GM18861 (cell line): ENCODE measurements at regions not wholly inside any gene's neighbourhood (a gene's known extent, or its start where the extent isn't known, plus 50 kb on each side); places are given as distances from the start of the nearest gene placed in this dataset.
A peak's percentile ranks its signal among the peaks of the same experiment; 100 is the strongest.

Experiments
- ATAC-seq: cut with Tn5 transposase; IDR thresholded peaks from one replicate; pipeline ENCODE4 v1.9.1; 2021; ENCODE audit not compliant: unreplicated experiment

DNA sequence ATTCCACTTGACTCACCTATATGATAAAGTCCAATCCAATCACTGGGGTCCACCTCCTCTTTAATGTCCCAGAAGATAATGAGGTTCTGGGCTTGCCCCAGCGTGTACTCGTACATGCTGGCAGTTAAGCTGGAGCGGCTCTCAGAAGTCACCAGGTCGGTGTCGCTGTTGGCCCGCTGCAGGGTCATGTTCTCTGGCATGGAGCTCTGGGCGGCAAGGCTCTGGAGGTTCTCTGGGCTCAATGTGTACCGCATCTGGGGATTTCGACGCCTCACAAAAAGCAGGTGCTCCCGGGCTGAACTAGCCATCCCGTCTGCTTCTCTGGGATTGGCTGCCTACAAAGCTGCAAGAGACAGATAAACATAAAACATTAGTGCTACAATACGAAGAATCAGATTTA is 206.4 kb upstream of the CCDC150 start:
- no peak for ATAC-seq

DNA sequence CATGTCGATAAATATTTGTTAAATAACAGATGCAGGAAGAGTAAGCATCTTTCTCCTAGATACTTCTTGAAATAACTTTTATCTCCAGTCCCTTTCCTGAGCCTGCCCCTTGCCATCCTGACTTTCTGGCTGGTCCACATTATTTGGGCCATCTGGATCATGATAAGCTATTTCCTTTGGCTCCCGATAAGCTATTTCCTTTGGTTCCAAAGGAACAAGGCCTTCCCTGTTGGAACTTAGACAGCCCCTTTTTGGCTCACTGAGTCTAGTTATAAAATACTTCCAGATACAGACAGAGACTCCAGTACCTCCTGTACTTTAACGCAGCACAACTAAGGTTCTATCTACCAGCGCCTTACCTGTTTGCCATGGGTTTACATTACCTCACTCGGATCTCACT is 205.3 kb upstream of the CCDC150 start:
- no peak for ATAC-seq

DNA sequence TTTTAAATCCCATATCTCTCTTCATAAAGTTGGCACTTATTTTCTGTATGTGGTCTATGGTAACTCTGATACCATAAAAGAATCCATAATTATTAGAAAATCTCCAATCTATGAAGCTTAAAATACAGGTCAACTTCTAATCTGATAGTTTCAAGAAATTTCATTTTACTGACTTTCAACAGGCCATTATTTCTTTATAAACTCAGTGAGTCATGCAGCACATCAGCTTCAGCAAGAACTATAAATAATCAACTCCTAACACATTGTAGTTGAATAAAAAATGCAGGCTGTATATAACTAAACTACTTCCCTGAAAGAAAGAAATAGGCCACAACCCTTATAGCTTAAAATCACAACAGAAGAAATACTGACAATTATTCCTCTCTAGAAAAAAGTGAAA is 204.3 kb upstream of the CCDC150 start:
- ATAC-seq, result no peak

DNA sequence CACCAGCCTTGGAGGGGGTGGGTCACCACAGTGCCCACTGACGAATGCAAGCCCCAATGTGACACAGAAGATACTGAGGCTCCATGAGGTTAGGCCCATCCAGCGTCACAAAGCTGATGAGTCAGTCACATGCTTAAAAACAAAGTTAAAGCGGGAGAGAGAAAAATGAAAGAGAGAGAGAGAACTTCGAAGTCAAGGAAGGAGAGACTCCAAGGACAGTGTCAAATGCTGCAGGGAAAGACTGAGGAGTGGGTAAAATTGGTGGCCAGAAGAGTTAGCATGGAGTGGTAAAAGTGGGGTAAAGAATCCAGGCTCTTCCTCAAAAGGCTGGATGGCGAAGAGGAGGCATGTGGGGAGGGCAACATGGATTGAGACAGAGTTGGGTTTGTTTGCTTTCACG is 201.9 kb upstream of the CCDC150 start:
- ATAC-seq, result no peak

DNA sequence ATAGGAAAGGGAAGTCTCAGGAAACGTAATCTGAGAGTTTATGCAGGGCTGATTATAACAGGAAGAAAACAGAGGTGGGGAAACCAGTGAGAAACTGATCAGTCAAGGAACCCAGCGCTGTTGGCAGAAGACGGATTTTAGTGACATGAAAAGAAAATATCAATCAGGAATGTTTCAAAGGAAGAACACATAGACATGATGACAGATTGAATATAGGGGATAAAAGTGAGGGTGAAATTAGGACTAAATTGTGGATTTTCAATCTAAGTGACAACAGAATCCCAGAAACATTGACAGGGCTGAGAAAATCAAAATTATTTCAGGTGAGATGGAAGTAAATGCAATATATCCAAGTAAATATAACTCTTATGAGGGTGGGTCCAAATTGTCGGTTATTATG is 199.8 kb upstream of the CCDC150 start:
- no peak for ATAC-seq

DNA sequence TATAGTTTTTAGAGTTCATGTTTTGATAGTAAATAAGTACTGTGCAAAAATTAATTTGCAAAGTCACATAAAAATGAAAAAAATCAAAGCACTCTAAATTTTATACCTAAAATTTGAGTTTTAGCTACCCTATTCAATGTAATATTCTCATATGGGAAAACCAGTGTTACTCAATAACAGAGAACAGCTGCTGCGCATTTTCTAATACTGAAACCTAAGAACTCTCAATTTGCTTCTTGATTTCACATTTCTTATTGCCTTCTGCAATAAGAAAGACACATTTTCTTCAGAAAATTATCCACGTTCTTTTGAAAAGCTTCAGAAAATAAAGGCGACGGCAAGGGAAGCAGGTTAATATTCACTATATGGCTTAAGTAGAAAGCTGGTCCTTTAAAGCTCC is 199.1 kb upstream of the CCDC150 start:
- ATAC-seq, result no peak

DNA sequence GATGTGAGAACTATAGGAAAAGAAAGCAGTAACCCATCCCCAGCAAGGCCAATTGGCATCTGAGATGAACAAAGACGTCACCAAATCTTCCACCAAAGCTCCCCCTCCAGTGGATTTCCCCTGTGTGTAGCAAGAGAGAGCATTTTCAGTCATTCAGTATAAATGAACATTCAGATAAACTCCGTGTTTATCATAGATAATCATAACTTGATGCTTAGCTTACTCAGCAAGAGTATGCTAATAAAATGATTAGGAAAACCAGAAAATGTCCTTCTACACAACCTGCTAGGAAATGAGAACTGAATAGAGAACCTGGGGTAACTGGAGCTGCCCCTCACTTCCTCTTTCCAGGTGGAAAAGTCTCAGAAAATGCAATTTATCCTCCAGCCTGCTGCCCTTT is 198.0 kb upstream of the CCDC150 start:
- peak; percentile 61 for ATAC-seq

DNA sequence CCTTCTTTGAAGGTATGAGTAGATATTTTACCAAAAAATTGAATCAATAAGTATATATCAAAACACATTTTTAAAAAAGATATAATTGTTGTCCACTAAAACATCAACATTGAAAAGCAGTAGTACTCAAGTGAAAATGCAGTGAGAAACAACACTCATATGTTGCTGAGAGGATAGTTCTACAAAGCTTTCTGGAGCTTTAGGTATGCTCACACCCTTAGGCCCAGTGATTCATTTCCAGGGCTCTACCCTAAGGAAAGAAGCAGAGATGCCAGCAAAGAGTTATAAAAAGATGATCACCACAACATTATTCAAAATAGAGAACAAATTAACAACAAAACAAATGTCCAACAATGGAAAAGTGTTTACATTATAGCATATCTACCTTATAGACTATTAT is 197.3 kb upstream of the CCDC150 start:
- no peak for ATAC-seq

DNA sequence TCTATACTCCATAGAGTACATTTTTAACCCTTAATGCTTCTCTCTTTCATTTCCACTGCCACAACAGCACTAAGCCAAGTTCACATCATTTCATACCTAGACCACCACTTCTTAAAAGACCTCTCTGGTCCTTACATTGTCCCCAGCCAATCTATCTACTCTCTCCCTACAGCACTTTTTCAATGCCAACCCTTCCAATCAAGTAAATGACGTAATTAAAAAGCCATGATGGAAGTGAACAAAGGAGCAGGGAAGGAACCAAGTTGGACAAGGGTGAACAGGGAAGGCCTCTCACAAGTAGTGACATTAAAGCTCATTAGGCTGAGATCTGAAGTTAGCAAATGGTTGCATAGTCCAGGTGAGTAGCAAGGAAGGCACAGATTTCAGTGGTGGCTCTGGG is 195.1 kb upstream of the CCDC150 start:
- ATAC-seq, result no peak

DNA sequence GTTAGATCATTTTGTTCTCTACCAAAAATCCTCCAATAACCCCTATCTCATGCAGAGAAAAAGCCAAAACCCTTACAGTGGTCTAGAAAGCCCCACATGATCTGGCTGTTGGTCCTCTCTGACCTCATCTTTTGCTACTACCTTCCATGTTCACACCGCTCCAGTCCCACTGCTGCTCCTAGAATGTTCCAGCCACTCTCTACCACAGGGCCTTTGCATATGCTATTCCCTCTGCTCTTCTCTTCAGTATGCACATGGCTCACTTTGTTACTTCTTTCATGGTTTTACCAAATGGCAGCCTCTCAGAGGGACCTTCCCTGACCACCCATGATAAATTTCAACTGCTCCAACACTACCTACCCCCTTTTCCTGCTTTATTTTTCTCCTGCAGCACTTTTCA is 193.5 kb upstream of the CCDC150 start:
- no peak for ATAC-seq

DNA sequence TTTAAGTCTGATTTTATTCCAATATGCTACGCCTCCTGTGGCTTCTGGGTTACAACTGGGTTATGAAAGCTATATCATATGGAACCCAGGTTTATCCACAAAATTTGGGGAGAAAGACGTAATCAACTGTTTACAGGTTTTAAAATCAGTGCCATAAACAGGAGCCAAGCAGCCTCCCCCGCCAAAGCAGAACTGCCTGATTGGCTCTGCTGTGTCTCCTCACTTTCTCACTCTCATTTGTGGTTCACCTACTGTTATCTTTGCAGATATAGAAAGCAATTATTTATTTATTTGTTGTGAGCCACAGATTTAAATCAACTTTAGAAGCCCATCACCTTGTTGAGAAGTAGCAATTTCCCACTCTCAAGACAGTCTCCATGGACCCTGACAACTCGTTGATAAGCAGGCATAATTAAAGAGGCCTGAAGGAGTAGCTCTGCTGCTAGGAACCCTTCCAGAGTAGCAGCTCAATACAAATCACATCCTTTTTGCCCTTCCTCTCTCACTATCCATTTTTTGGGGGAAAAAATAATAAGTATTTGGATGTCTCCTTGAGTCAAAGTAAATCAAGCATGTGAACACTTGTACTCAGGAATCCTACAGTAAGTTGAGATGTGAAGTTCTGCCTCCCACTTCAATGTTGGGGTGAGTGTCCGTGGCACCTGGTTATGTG is 191.0 kb upstream of the CCDC150 start:
- no peak for ATAC-seq

DNA sequence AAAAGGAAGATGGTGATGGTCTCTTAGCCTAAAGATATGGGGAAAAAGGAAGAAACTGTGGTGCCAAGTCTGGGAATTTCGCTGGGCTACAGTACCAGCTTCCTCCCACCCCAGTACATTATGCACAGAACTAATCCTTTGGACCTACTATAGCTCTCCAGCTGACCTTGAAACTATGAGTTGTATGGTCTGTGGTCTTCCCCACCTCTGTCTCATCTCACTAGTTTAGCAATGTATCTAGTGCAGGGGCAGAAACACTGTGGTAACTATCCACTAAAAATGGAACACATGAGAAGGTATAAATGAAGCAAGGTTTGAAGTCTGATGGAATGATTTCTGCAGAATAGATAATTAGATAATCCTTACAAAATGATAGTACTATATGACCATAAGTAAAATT is 190.4 kb upstream of the CCDC150 start:
- ATAC-seq, result no peak

DNA sequence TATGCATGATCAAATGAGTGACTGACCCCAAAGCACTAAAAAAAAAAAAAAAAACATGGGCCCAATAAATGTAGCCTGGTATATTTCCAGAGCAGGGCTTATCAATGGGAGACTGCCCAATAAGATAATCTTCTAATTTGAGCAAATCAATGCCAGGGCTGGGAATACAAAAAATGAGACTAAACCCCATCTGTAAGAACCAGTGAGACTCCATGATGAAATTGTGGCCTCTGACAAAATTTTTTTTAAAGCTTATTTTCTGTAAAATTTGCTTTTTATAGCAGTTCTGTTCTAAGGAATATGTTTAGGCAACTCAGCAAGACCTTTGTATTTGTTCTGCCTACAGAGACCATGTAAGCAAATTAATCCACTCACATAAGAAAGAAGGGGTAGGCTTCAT is 186.8 kb upstream of the CCDC150 start:
- ATAC-seq, result no peak

DNA sequence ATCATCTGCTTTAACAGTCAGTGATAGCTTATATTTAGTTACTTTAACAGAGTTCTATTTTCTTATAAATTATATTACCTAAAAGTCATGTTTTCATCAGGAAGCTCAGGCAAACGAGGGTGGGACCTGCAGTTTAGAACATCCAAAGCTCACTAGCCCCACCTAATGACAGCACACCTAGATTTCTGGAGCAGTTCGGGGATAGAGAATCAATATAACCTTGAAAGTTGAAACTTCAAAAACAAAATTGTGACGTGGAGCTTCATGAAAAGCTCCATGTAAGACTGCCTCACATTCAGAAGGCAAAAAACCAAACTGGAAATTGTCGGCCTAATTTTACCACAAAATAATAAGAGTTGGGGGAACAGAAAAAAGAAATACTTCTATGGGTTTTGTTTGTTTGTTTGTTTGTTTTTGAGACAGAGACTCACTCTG is 185.9 kb upstream of the CCDC150 start:
- peak; percentile 67 for ATAC-seq

DNA sequence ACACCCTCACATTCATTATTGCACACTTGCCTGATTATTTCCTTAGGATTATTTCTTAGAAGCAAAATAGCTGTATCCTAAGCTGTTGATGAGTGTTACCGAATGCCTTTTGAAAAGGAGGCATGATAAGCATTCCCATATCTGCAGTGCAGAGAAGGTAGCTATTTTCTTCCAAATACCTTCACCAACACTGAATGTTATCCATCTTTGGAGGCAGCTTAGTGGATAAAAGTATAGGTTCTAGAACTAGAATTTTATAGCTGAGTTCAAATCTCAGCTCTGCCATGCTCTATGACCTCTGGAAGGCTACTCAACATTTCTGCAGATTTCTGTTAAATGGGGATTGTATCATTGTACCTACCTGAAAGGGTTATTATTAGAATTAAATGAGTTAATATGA is 185.0 kb upstream of the CCDC150 start:
- no peak for ATAC-seq

DNA sequence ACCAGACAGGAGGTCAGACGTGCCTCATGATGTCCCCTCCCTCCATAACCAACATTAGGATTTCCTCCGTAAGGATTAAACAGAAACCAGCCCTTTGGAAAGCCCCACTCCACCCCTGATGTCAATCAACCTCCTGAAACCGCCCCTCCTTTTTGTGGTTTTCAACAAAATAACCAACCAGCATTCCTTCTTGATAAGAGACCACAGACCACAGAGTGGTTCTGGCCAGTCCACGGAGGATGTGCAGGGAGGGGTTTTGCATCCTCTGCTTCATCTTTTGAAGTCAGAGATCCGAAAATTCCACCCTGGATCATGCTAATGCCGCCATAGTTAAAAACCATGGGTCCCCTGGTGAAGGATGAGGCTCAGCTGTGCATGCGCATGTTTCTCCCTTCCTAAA is 180.0 kb upstream of the CCDC150 start:
- no peak for ATAC-seq

DNA sequence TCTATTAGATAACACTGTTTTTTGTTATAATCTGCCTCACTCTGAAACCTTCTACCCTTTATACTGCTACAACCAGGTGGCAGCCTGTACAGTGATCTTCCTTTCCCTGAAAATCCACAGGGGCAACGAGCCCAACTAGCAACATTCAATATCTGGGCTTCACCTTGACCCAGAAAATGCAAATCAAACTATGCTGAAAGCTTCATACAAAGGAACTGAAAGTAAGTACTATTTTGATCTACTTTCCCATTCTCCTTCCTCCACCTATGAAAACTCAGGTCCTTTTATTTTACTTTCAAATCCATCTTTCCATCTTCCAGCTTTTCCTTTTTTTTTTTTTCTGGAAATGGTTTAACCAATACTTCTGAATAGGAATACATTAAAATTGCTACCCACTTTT is 175.8 kb upstream of the CCDC150 start:
- ATAC-seq, result no peak

DNA sequence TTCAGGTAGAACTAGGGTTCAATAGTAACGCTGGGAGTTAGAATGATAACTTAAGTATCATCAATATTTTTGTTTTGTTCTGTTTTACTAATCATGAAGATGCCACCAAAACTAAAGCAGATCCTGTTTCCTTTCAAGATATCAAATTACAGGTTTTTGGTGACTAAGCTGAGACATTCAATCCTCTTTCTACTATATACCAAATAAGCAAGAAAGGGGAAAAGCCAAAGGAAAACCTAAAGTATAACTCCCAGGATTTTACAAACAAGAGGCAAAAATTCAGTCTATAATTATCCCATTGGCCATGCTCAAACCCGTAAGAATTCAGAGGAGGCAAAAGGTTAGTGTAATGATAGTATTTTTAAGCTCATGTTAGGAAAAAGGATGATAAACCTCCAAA is 175.2 kb upstream of the CCDC150 start:
- ATAC-seq, result no peak

DNA sequence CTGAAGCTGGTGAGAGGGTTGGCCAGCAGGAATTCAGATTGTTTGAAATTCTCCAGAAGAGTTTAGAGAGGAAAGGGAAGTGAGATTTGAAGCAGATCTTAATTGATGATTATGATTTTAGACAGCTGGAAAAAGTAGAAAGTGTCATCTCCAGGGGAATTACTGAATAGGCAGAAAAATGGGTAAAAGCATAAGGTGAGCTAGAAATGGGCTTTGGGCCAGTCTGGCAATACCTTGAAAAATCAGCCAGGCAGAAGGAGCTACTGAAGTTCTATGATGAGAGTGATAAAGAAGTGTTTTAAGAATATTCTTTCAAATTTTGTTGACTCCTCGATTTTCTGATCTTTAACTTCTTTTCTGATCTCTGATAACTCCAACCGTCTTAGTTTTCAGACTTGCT is 172.9 kb upstream of the CCDC150 start:
- no peak for ATAC-seq

DNA sequence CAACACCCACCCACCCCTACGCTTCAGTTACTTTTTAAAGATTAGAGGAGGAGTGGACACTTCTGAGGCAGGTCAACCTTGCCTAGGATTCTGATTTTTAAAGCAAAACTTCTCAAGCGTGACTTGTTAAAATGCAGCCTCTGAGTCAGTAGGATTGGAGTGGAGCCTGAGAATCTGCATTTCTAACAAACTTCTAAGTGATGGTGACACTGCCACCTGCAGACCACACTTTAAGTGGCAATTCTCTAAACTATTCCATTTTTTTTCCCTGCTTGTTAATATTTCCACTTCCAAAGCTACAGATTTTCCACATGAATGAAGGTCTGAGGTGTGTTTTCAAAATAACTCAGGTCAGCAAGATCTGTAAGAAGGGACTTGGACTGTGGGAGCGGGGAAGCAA is 171.1 kb upstream of the CCDC150 start:
- ATAC-seq, result no peak

DNA sequence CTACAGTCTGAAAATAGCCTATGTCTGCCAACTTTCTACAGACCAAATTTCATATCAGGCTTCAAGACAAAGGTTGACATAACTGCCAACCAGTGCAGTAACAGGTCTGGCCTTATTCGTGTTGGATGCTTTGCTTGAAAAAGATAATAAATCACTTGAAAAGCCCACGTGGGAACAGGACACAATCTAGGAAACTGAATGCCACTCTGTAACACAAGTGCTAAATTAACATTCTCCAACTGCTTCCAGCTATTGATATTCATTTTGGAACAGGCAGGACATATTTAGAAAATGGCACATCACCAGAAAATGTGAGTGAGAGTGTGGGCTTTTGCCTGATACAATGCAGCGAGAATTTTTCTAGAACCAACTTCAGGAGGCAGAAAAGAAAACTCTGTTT is 165.9 kb upstream of the CCDC150 start:
- no peak for ATAC-seq

DNA sequence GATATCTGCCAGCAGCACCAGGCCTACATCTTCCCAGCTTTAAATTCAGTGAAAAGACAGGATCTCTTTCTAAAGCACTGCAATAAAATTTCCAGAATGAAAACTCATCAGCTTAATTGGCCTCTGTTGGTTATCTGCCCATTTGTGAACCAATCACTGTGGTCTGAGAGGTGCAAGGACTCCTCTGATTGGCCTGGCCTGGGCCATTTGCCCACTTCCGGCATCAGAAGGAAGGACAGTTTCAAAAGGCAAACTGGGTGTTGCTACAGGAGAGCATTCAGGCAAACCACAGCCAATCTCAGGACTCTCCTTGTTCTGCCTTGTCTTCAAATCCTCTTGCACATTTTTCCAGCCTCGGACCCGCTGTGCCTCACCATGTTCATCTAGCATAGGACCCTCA is 163.9 kb upstream of the CCDC150 start:
- no peak for ATAC-seq

DNA sequence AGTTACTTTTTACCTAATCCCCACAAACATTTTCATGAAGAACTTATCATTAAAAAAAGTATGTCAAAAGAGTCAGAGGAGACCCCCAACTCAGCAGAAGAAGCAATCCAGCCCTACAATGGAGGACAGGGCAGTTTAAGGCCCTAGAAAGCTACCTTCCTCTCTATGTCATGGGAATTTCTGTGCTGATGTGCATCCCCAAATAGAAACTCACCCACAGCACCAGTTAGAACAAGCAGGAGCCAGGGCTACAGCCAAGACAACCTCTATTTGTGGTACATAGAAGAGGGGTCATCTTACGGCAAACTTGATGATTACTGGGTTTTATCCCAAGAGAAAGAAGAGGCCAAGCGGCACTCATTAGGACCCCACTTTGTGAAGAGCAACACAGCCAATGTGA is 160.9 kb upstream of the CCDC150 start:
- ATAC-seq, result no peak

DNA sequence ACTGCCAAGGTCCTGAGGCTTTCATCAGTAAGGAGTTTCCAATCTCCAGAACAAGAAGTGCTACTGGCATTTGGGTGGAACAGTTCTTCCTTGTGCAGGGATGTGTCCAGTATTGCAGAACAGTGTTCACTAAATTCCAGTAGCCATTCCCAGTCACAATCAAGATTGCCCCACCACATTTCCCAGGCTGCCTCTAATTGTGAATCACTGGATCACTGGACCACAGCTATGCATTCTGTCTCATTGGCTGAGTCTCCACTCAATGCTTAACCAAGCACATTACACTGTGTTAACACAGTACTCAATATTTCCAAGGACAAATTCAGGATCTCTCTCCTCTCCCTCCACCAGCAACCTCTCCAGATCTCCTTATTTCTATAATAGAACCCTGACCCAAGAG is 160.2 kb upstream of the CCDC150 start:
- no peak for ATAC-seq
